Activated B cell treated with CpG ODN at 0.5 μM for 24 hours (primary cell): ENCODE measurements at regions not wholly inside any gene's neighbourhood (a gene's known extent, or its start where the extent isn't known, plus 50 kb on each side); places are given as distances from the start of the nearest gene placed in this dataset.

ENCODE experiments used
- ATAC-seq: fragments of 200-7000 bp; cut with Tn5 transposase; one replicate; pipeline ENCODE4 v1.10.0; 2021; ENCODE audit warnings: low read depth, mild to moderate bottlenecking, moderate library complexity
- CTCF ChIA-PET: fragments of 350-600 bp; sonication (Branson Sonifier 250); formaldehyde crosslinking; loops from one replicate; lab custom pipeline; 2021; ENCODE audit warnings: antibody characterized with exemption; lab: Charles Lee
- POLR2A ChIA-PET: fragments of 350-600 bp; sonication (Branson Sonifier 250); formaldehyde crosslinking; loops from one replicate; lab custom pipeline; 2021; ENCODE audit warnings: antibody characterized with exemption; lab: Charles Lee
- DNase-seq: peaks from one replicate; pipeline ENCODE4 v3.0.0; 2022
- H3K27ac Mint-ChIP-seq: one replicate; pipeline ENCODE4 v1.8.0; 2020; ENCODE audit warnings: mixed read lengths
- H3K27me3 Mint-ChIP-seq: one replicate; pipeline ENCODE4 v1.8.0; 2021; ENCODE audit warnings: mixed read lengths
- H3K36me3 Mint-ChIP-seq: one replicate; pipeline ENCODE4 v1.8.0; 2021; ENCODE audit warnings: low read depth, mixed read lengths
- H3K4me1 Mint-ChIP-seq: one replicate; pipeline ENCODE4 v1.8.0; 2021; ENCODE audit warnings: mixed read lengths
- H3K4me3 Mint-ChIP-seq: one replicate; pipeline ENCODE4 v1.8.0; 2020; ENCODE audit warnings: mild to moderate bottlenecking, mixed read lengths
- H3K9me3 Mint-ChIP-seq: one replicate; pipeline ENCODE4 v1.8.0; 2020; ENCODE audit warnings: mixed read lengths
- intact Hi-C: fragments of 100-400 bp; cut with micrococcal nuclease; formaldehyde crosslinking; loops from one replicate; pipeline ENCODE4 v1.15.1; 2024
- TF ChIP-seq, protein P1 (sequence below): fragments of 200-600 bp; IDR thresholded peaks from one replicate; pipeline ENCODE4 v1.8.0; 2022; ENCODE audit warnings: antibody characterized with exemption, mild to moderate bottlenecking

DNA sequence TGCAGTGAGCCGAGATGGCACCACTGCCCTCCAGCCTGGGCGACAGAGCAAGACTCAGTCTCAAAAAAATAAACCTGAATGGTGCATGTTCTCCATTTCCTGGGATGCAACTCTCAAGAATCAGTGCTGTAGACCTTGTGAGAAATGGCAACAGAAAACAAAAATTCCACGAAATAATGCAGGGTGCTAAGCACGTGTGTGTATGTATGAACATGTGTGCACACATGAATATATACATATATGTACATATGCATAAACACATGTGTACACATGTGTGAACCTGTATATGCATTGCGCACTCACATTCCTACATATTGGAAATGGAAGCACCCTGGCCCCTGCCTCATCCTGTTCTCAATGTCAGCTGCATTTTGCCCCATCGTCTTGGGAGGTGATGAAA, 548.5 kb downstream of the TCERG1L start:
- H3K4me3 Mint-ChIP-seq = no peak overlapping the region

DNA sequence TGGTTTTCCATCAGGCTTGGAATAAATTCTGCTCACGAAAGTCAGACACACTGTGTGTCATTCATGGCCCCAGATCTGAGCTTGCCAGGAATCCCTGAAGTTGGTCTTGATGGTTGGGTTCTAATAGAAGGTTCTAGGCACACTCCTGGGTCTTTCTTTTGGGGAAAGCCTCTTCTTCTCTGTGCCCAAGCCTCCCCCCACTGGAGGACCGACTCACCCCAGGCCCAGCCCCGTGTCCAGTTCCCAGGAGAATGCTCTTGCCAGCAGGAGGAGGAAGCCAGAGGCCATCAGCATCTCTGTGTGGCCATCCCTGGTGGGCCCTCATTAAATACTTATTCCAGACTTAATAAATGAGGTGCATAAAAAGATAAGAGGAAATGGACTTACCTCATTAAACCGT, 548.0 kb downstream of the TCERG1L start:
- TF ChIP-seq, protein P1, sequence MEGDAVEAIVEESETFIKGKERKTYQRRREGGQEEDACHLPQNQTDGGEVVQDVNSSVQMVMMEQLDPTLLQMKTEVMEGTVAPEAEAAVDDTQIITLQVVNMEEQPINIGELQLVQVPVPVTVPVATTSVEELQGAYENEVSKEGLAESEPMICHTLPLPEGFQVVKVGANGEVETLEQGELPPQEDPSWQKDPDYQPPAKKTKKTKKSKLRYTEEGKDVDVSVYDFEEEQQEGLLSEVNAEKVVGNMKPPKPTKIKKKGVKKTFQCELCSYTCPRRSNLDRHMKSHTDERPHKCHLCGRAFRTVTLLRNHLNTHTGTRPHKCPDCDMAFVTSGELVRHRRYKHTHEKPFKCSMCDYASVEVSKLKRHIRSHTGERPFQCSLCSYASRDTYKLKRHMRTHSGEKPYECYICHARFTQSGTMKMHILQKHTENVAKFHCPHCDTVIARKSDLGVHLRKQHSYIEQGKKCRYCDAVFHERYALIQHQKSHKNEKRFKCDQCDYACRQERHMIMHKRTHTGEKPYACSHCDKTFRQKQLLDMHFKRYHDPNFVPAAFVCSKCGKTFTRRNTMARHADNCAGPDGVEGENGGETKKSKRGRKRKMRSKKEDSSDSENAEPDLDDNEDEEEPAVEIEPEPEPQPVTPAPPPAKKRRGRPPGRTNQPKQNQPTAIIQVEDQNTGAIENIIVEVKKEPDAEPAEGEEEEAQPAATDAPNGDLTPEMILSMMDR = no peak
- DNase-seq = no peak
- Mint-ChIP-seq H3K36me3 (no peaks in the 10 kb centered on the region), H3K27ac (no peak overlapping the region), H3K27me3 (no peaks in the 10 kb centered on the region), H3K9me3 (peaks cover 12% of the 10 kb centered on the region), H3K4me3 (no peak overlapping the region), H3K4me1 (no peaks in the 10 kb centered on the region)
- CTCF ChIA-PET = no interaction called here
- intact Hi-C loops = no loop called here
- POLR2A ChIA-PET = no interaction called here
- ATAC-seq = no peak

More for the DNA sequence above, 548.5 kb downstream of the TCERG1L start:
- TF ChIP-seq, protein P1 = no peak
- Mint-ChIP-seq H3K36me3 (no peaks in the 10 kb centered on the region), H3K27me3 (no peaks in the 10 kb centered on the region), H3K9me3 (peaks cover 9% of the 10 kb centered on the region), H3K27ac (no peak overlapping the region), H3K4me1 (no peaks in the 10 kb centered on the region)
- no peak for ATAC-seq
- intact Hi-C loops = no loop called here
- ChIA-PET POLR2A (no interaction called here), CTCF (no interaction called here)
- DNase-seq = no peak

DNA sequence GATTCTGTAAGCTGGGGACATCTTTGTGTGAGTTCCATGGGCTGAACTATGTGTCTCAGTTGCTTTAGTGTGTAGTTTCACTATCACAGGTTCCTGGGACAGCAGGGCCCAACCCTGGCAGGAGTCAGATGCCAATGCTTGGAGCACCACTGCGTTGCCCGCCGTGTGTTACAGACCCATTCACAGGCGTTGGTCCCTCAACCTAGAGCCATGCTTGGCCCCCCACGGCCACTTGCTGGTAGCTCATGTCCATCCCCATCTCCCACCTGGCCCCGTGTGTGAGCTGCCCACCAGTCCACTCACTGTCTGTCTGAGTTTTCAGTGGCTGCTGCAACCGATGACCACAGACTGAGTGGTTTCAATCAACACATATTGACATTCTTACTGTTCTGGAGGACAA, 546.9 kb downstream of the TCERG1L start:
- TF ChIP-seq, protein P1 = no peak
- intact Hi-C loops = no loop called here
- Mint-ChIP-seq H3K27ac (no peak overlapping the region), H3K9me3 (peaks cover 13% of the 10 kb centered on the region), H3K4me1 (no peaks in the 10 kb centered on the region), H3K27me3 (no peaks in the 10 kb centered on the region), H3K36me3 (no peaks in the 10 kb centered on the region), H3K4me3 (no peak overlapping the region)
- no peak for ATAC-seq
- no peak for DNase-seq
- CTCF ChIA-PET = no interaction called here
- POLR2A ChIA-PET = no interaction called here

DNA sequence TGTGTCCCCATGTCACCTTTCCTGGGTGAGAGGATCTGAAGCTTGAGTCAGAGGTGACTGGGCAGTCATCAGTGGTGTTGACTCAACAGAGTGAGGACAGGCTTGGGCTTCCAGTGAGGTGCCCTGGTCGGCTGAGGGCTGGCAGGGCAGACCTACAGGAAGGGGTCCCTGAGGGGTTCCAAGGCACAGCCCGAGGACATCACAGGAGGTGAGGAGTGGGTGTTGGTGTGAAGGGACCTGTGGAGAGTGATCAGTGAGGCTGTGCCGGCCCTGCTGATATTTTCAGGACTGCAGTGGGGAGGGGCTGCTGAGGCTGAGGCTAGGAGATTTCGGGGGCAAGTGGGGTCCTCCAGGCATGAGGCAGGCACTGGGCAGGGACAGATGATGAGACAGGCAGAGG, 545.5 kb downstream of the TCERG1L start:
- Mint-ChIP-seq H3K4me3 (no peak overlapping the region), H3K4me1 (no peaks in the 10 kb centered on the region), H3K27ac (no peak overlapping the region), H3K36me3 (no peaks in the 10 kb centered on the region), H3K9me3 (peaks cover 14% of the 10 kb centered on the region), H3K27me3 (no peaks in the 10 kb centered on the region)
- POLR2A ChIA-PET = no interaction called here
- intact Hi-C loops = no loop called here
- ATAC-seq = no peak
- CTCF ChIA-PET = no interaction called here
- DNase-seq = no peak
- TF ChIP-seq, protein P1 = no peak

DNA sequence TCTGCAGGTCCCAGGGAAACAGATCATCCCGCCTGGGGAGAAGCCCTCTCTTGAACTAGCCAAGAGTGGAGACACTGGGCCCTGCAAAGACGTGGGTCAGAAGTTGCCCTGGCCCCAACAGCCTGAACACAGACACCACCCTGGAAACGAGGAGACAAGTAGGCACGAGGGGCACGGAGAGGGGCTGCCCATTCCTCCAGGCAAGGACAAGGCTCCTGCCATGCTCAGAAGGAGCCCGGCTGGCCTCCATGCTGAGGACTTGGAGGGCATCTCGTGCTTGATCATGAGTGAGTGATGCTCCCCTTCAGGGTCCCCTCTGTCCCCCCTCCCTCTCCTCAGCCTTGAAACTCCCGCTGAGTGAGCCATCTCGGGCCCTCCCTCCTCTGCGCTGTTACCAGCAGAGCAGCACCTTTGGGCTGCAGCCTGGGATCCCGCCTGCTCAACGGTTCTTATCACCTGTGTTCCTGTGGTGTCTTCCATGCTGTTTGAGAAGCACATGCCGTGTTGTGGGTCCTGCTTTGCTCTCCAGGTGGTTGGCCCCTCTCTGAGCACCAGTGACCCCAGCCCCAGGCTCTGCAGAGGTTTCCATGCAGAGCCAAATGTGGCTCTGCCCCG, 544.3 kb downstream of the TCERG1L start:
- ChIA-PET CTCF (no interaction called here), POLR2A (no interaction called here)
- ATAC-seq (no peak), DNase-seq (no peak)
- H3K27ac Mint-ChIP-seq = no peak overlapping the region
- TF ChIP-seq, protein P1 = no peak
- H3K4me1 Mint-ChIP-seq = no peaks in the 10 kb centered on the region
- intact Hi-C loops = no loop called here
- no peaks in the 10 kb centered on the region for H3K36me3 Mint-ChIP-seq
- H3K9me3 Mint-ChIP-seq = peaks cover 14% of the 10 kb centered on the region
- no peaks in the 10 kb centered on the region for H3K27me3 Mint-ChIP-seq
- H3K4me3 Mint-ChIP-seq = no peak overlapping the region
